Upper lobe of right lung (tissue), 1 donor: ENCODE measurements at regions not wholly inside any gene's neighbourhood (a gene's known extent, or its start where the extent isn't known, plus 50 kb on each side); places are given as distances from the start of the nearest gene placed in this dataset.

Experiments
- ATAC-seq: fragments of 200-7000 bp; cut with Tn5 transposase; one replicate; pipeline ENCODE4 v1.9.1; 2020; ENCODE audit warnings: mild to moderate bottlenecking, moderate library complexity
- DNase-seq: peaks from one replicate; pipeline ENCODE4 v3.0.0-alpha.2; 2020
- H3K27ac ChIP-seq: fragments of 200-600 bp; one replicate; pipeline ENCODE4 v1.8.0; 2022
- H3K27me3 ChIP-seq: fragments of 200-600 bp; one replicate; pipeline ENCODE4 v1.8.0; 2022; ENCODE audit warnings: mild to moderate bottlenecking
- H3K36me3 ChIP-seq: fragments of 200-600 bp; one replicate; pipeline ENCODE4 v1.8.0; 2022
- H3K4me1 ChIP-seq: fragments of 200-600 bp; one replicate; pipeline ENCODE4 v1.8.0; 2022
- H3K4me3 ChIP-seq: fragments of 200-600 bp; one replicate; pipeline ENCODE4 v1.8.0; 2022; ENCODE audit warnings: mild to moderate bottlenecking
- H3K9me3 ChIP-seq: fragments of 200-600 bp; one replicate; pipeline ENCODE4 v1.8.0; 2022
- CTCF ChIP-seq: fragments of 200-600 bp; IDR thresholded peaks from one replicate; pipeline ENCODE4 v1.8.0; 2022; ENCODE audit warnings: antibody characterized with exemption
- intact Hi-C: fragments of 100-400 bp; cut with DNase I; formaldehyde crosslinking; loops from one replicate; pipeline ENCODE4 v1.11.0; 2022
- donor health status: DM: no; HTN: yes; CAD: no; lungs with severe emphysema.

- no peak for DNase-seq
- intact Hi-C loops = no loop called here
- no peak for TF ChIP-seq CTCF
- no peaks in the 10 kb centered on the region for H3K4me1 ChIP-seq
- H3K27me3 ChIP-seq = no peaks in the 10 kb centered on the region
- H3K36me3 ChIP-seq = no peaks in the 10 kb centered on the region
- no peak for ATAC-seq
- no peak overlapping the region for H3K4me3 ChIP-seq
- H3K27ac ChIP-seq = no peak overlapping the region
- H3K9me3 ChIP-seq = no peaks in the 10 kb centered on the region
Measured at GRCh38 chr11:33605703-33606102, 94.9 kb downstream of the C11orf91 start.

GRCh38 chr11:33598426-33599069 is 102.1 kb downstream of the C11orf91 start:
- no peak overlapping the region for H3K4me3 ChIP-seq
- DNase-seq = no peak

GRCh38 chr11:33594188-33594587 is 106.4 kb downstream of the C11orf91 start:
- ATAC-seq = no peak
- intact Hi-C loops = no loop called here
- H3K4me1 ChIP-seq = no peaks in the 10 kb centered on the region
- H3K27ac ChIP-seq = no peak overlapping the region
- H3K27me3 ChIP-seq = no peaks in the 10 kb centered on the region
- no peak for TF ChIP-seq CTCF
- no peaks in the 10 kb centered on the region for H3K9me3 ChIP-seq
- DNase-seq = no peak
- no peak overlapping the region for H3K4me3 ChIP-seq
- H3K36me3 ChIP-seq = no peaks in the 10 kb centered on the region

More at GRCh38 chr11:33598426-33599069, 102.1 kb downstream of the C11orf91 start:
- intact Hi-C loops = no loop called here
- H3K4me1 ChIP-seq = no peaks in the 10 kb centered on the region
- no peaks in the 10 kb centered on the region for H3K27me3 ChIP-seq
- H3K36me3 ChIP-seq = no peaks in the 10 kb centered on the region
- ATAC-seq = no peak
- no peak for TF ChIP-seq CTCF
- H3K27ac ChIP-seq = no peak overlapping the region
- H3K9me3 ChIP-seq = no peaks in the 10 kb centered on the region

GRCh38 chr11:33590441-33590840 is 110.2 kb downstream of the C11orf91 start:
- no peaks in the 10 kb centered on the region for H3K9me3 ChIP-seq
- ATAC-seq (no peak), DNase-seq (no peak)
- H3K27ac ChIP-seq = no peak overlapping the region
- H3K36me3 ChIP-seq = no peaks in the 10 kb centered on the region
- TF ChIP-seq CTCF = no peak
- no peaks in the 10 kb centered on the region for H3K27me3 ChIP-seq
- no peaks in the 10 kb centered on the region for H3K4me1 ChIP-seq
- H3K4me3 ChIP-seq = no peak overlapping the region
- intact Hi-C loops = no loop called here

GRCh38 chr11:33588056-33588455 is 112.6 kb downstream of the C11orf91 start:
- H3K9me3 ChIP-seq = no peaks in the 10 kb centered on the region
- intact Hi-C loops = no loop called here
- no peak overlapping the region for H3K27ac ChIP-seq
- DNase-seq (no peak), ATAC-seq (no peak)
- H3K4me1 ChIP-seq = no peaks in the 10 kb centered on the region
- TF ChIP-seq CTCF = no peak
- H3K4me3 ChIP-seq = no peak overlapping the region
- H3K27me3 ChIP-seq = peaks cover 7% of the 10 kb centered on the region
- no peaks in the 10 kb centered on the region for H3K36me3 ChIP-seq
